ENCODE measurements at regions not wholly inside any gene's neighbourhood (a gene's known extent, or its start where the extent isn't known, plus 50 kb on each side); places are given as distances from the start of the nearest gene placed in this dataset.
"Not testable (repeated sequence)": the region's sequence is repeated elsewhere in the genome, so short reads cannot be mapped to it uniquely, and the experiment has no call there.

GRCh38 chr16:29355339-29356059, 51.0 kb downstream of the NPIPB11 start:
- DNase-seq (ENCODE audit: low read depth in 2 of 2): not testable (repeated sequence)

- DNase-seq (ENCODE audit: low read depth in 2 of 2): not testable (repeated sequence)
Measured at GRCh38 chr16:29354449-29354848, 52.1 kb downstream of the NPIPB11 start.

- not testable (repeated sequence) for DNase-seq (ENCODE audit: low read depth in 2 of 2)
Measured at GRCh38 chr16:29352617-29352999, 53.9 kb downstream of the NPIPB11 start.

- not testable (repeated sequence) for DNase-seq (ENCODE audit: low read depth in 2 of 2)
Measured at GRCh38 chr16:29351970-29352616, 54.4 kb downstream of the NPIPB11 start.

- not testable (repeated sequence) for DNase-seq (ENCODE audit: low read depth in 2 of 2)
Measured at GRCh38 chr16:29351271-29351969, 55.1 kb downstream of the NPIPB11 start.

- not testable (repeated sequence) for DNase-seq (ENCODE audit: low read depth in 2 of 2)
Measured at GRCh38 chr16:29349966-29350365, 56.5 kb downstream of the NPIPB11 start.

GRCh38 chr16:29348748-29349147, 57.8 kb downstream of the NPIPB11 start:
- DNase-seq (ENCODE audit: low read depth in 2 of 2): not testable (repeated sequence)

GRCh38 chr16:29348123-29348690, 58.3 kb downstream of the NPIPB11 start:
- not testable (repeated sequence) for DNase-seq (ENCODE audit: low read depth in 2 of 2)

GRCh38 chr16:29346796-29347580, 59.5 kb downstream of the NPIPB11 start:
- not testable (repeated sequence) for DNase-seq (ENCODE audit: low read depth in 2 of 2)

- DNase-seq (ENCODE audit: low read depth in 2 of 2): not testable (repeated sequence)
Measured at GRCh38 chr16:29346203-29346602, 60.3 kb downstream of the NPIPB11 start.

GRCh38 chr16:29342937-29343336, 63.6 kb downstream of the NPIPB11 start:
- DNase-seq (ENCODE audit: low read depth in 2 of 2): not testable (repeated sequence)

- not testable (repeated sequence) for DNase-seq (ENCODE audit: low read depth in 2 of 2)
Measured at GRCh38 chr16:29340779-29341438, 65.6 kb downstream of the NPIPB11 start.

- not testable (repeated sequence) for DNase-seq (ENCODE audit: low read depth in 2 of 2)
Measured at GRCh38 chr16:29340235-29340634, 66.3 kb downstream of the NPIPB11 start.

GRCh38 chr16:29338821-29339700, 67.5 kb downstream of the NPIPB11 start:
- DNase-seq (ENCODE audit: low read depth in 2 of 2): not testable (repeated sequence)

GRCh38 chr16:29337385-29337901, 69.1 kb downstream of the NPIPB11 start:
- DNase-seq (ENCODE audit: low read depth in 2 of 2): not testable (repeated sequence)

GRCh38 chr16:29335549-29335846, 71.0 kb downstream of the NPIPB11 start:
- DNase-seq (ENCODE audit: low read depth in 2 of 2): not testable (repeated sequence)

GRCh38 chr16:29334776-29335548, 71.5 kb downstream of the NPIPB11 start:
- DNase-seq (ENCODE audit: low read depth in 2 of 2): not testable (repeated sequence)

- not testable (repeated sequence) for DNase-seq (ENCODE audit: low read depth in 2 of 2)
Measured at GRCh38 chr16:29333492-29334097, 72.9 kb downstream of the NPIPB11 start.

Data from stimulated activated CD4-positive, alpha-beta T cell treated with anti-CD3 and anti-CD28 coated beads, Interleukin-4, amount 100 ng/mL, for 48 hours (primary cell).